ENCODE measurements at regions not wholly inside any gene's neighbourhood (a gene's known extent, or its start where the extent isn't known, plus 50 kb on each side); places are given as distances from the start of the nearest gene placed in this dataset.

GRCh38 chr13:87244256-87244890, 426.8 kb upstream of the SLITRK5 start:
- TF ChIP-seq CTCF (IDR thresholded peaks at IDR 0.05; ENCODE audit: low read length) (no peak), EZH2 (IDR thresholded peaks at IDR 0.05; ENCODE audit: borderline replicate concordance, low read length) (no peak)

All from OCI-LY1 (cell line).